Osteoblast (primary cell): ENCODE measurements at regions not wholly inside any gene's neighbourhood (a gene's known extent, or its start where the extent isn't known, plus 50 kb on each side); places are given as distances from the start of the nearest gene placed in this dataset.

Source experiments
- DNase-seq: peaks from one replicate; pipeline ENCODE4 v3.0.0; 2011; ENCODE audit warnings: low spot score, mixed read lengths; ENCODE audit not compliant: insufficient read length; ENCODE audit errors: missing footprints
- H2AFZ ChIP-seq: 2 replicates; pipeline ENCODE4 v1.6.0; 2011; ENCODE audit warnings: mild to moderate bottlenecking, low read length
- H3K27ac ChIP-seq: 2 replicates; pipeline ENCODE4 v1.5.1; 2011; ENCODE audit warnings: mild to moderate bottlenecking, low read depth, low read length, moderate library complexity
- H3K27me3 ChIP-seq: 2 replicates; pipeline ENCODE4 v1.6.0; 2012; ENCODE audit warnings: mild to moderate bottlenecking, control low read depth, inconsistent platforms, low read length, moderate library complexity; ENCODE audit not compliant: insufficient read depth
- H3K36me3 ChIP-seq: 2 replicates; pipeline ENCODE4 v1.5.1; 2011; ENCODE audit warnings: mild to moderate bottlenecking, low read length, control low read depth, moderate library complexity; ENCODE audit not compliant: insufficient read depth
- H3K4me1 ChIP-seq: 2 replicates; pipeline ENCODE4 v1.5.1; 2011; ENCODE audit warnings: mild to moderate bottlenecking, low read length, control low read depth, moderate library complexity; ENCODE audit not compliant: insufficient read depth
- H3K4me2 ChIP-seq: 2 replicates; pipeline ENCODE4 v1.6.0; 2011; ENCODE audit warnings: mild to moderate bottlenecking, low read length; ENCODE audit not compliant: insufficient read depth
- H3K4me3 ChIP-seq: fragments of 200-600 bp; sonication (generic); 3 replicates; pipeline ENCODE4 v1.5.1; 2012; ENCODE audit warnings: mild to moderate bottlenecking, low read length, inconsistent platforms; ENCODE audit not compliant: insufficient read depth
- H3K79me2 ChIP-seq: 2 replicates; pipeline ENCODE4 v1.6.0; 2012; ENCODE audit warnings: mild to moderate bottlenecking, low read length, control low read depth, inconsistent platforms; ENCODE audit not compliant: insufficient read depth
- H3K9me3 ChIP-seq: 2 replicates; pipeline ENCODE4 v1.5.1; 2011; ENCODE audit warnings: low read depth, low read length, control low read depth
- H4K20me1 ChIP-seq: 2 replicates; pipeline ENCODE4 v1.6.0; 2012; ENCODE audit warnings: mild to moderate bottlenecking, low read length, control low read depth; ENCODE audit not compliant: insufficient read depth
- TF ChIP-seq, protein P1 (sequence below): IDR thresholded peaks from 2 replicates; pipeline ENCODE4 v1.5.1; 2011; ENCODE audit warnings: mild to moderate bottlenecking, low read depth, low read length, moderate library complexity; ENCODE audit errors: extremely low read depth

DNA sequence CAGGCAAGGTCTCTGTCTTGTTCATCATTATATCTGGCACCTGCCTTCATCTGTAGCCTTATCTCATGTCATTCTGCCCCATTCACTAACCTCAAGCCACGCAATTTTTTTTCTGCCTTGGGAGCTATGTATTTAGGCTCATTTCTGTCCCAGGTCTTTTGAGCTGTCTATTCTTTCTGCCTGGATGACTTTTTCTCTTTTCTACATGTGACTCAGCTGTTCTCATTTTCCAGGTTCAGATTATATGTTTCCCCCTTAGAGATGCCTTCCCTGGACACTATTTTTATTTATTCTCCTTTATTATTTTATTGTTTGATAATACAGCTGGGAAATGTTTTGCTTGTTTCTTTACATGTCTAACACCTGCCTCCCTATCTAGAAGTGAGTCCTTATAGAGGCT, 737.4 kb upstream of the TBX3 start:
- no peaks in the 10 kb centered on the region for H3K9me3 ChIP-seq
- H4K20me1 ChIP-seq: no peaks in the 10 kb centered on the region
- H2AFZ ChIP-seq: no peak overlapping the region
- H3K4me2 ChIP-seq: no peak overlapping the region
- H3K27ac ChIP-seq: no peak overlapping the region
- no peaks in the 10 kb centered on the region for H3K79me2 ChIP-seq
- TF ChIP-seq, protein P1, sequence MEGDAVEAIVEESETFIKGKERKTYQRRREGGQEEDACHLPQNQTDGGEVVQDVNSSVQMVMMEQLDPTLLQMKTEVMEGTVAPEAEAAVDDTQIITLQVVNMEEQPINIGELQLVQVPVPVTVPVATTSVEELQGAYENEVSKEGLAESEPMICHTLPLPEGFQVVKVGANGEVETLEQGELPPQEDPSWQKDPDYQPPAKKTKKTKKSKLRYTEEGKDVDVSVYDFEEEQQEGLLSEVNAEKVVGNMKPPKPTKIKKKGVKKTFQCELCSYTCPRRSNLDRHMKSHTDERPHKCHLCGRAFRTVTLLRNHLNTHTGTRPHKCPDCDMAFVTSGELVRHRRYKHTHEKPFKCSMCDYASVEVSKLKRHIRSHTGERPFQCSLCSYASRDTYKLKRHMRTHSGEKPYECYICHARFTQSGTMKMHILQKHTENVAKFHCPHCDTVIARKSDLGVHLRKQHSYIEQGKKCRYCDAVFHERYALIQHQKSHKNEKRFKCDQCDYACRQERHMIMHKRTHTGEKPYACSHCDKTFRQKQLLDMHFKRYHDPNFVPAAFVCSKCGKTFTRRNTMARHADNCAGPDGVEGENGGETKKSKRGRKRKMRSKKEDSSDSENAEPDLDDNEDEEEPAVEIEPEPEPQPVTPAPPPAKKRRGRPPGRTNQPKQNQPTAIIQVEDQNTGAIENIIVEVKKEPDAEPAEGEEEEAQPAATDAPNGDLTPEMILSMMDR: no peak
- H3K4me1 ChIP-seq: no peaks in the 10 kb centered on the region
- H3K27me3 ChIP-seq: no peaks in the 10 kb centered on the region
- no peaks in the 10 kb centered on the region for H3K36me3 ChIP-seq
- no peak for DNase-seq
- H3K4me3 ChIP-seq: no peak overlapping the region

DNA sequence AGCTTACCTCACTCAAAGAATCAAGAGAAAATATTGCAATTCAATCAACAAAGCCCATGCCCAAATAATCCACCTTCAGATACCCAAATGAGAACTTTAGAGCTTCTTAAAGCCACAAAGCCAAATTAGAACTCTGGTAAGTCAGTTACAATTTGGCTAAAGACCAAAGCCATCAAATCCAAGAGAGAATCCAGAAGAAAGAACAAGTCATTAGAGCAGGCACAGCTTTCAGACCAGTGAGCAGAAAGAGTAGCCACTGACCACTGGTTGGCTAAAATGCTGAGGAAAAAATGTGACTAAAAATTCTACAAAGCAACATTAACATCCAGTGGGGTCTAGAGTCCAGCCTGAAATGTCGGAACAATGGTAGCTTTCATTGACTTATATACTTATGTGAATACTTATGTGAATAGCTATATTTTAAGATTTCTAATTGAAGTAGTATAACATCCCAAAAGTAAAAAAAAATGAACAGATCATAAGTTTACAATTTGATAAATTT, 735.2 kb upstream of the TBX3 start:
- no peak for DNase-seq
- Histone ChIP-seq H3K27me3 (no peaks in the 10 kb centered on the region), H2AFZ (no peak overlapping the region), H3K4me1 (no peaks in the 10 kb centered on the region), H3K4me3 (no peak overlapping the region), H3K4me2 (no peak overlapping the region), H4K20me1 (no peaks in the 10 kb centered on the region), H3K36me3 (no peaks in the 10 kb centered on the region), H3K27ac (no peak overlapping the region), H3K79me2 (no peaks in the 10 kb centered on the region), H3K9me3 (no peaks in the 10 kb centered on the region)
- TF ChIP-seq, protein P1: no peak

DNA sequence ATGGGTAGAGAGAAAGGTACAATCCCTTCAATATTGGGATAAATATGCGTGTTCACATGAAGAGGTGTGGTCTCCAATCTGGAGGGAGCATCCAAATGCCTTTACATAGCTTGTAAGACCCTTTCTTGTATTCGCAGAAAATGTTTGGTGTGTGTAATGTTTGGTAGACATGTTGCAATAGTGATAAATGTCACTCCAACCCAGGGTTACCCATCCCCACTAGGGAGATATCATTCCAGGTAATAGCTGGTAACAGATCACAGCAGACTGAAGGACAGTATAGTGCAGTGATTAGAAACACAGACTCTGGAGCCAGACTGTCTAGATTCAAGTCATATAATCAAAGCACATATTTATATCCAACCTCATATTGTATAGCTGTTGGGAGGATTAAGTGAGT, 733.6 kb upstream of the TBX3 start:
- Histone ChIP-seq H3K4me1 (no peaks in the 10 kb centered on the region), H3K4me2 (no peak overlapping the region), H2AFZ (no peak overlapping the region), H3K27ac (no peak overlapping the region), H3K36me3 (no peaks in the 10 kb centered on the region), H3K4me3 (no peak overlapping the region), H3K79me2 (no peaks in the 10 kb centered on the region), H3K27me3 (no peaks in the 10 kb centered on the region), H4K20me1 (no peaks in the 10 kb centered on the region), H3K9me3 (no peaks in the 10 kb centered on the region)
- no peak for DNase-seq
- TF ChIP-seq, protein P1: no peak

DNA sequence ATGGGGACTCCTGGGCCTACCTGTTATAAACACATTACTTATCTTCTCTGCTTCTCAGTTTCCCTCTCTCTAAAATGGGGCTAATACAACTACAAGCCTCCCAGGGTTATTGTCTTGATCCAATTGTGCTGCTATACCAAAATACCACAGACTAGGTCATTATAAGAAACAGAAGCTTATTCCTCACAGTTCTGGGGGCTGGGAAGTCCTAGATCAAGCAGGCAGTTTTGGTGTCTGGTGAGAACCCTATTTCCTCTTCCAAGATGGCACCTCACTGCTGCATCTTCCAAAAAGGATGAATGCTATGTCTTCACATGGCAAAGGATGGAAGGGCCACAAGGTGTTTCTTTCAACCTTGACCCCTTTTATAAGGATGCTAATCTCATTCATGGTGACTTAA, 732.9 kb upstream of the TBX3 start:
- DNase-seq: no peak
- no peak overlapping the region for H2AFZ ChIP-seq
- TF ChIP-seq, protein P1: no peak

More for the DNA sequence above, 732.9 kb upstream of the TBX3 start:
- H3K4me2 ChIP-seq: no peak overlapping the region
- no peaks in the 10 kb centered on the region for H4K20me1 ChIP-seq
- H3K27ac ChIP-seq: no peak overlapping the region
- H3K4me3 ChIP-seq: no peak overlapping the region
- H3K4me1 ChIP-seq: no peaks in the 10 kb centered on the region
- H3K36me3 ChIP-seq: no peaks in the 10 kb centered on the region
- H3K27me3 ChIP-seq: no peaks in the 10 kb centered on the region
- H3K9me3 ChIP-seq: no peaks in the 10 kb centered on the region
- no peaks in the 10 kb centered on the region for H3K79me2 ChIP-seq
